ENCODE measurements at regions not wholly inside any gene's neighbourhood (a gene's known extent, or its start where the extent isn't known, plus 50 kb on each side); places are given as distances from the start of the nearest gene placed in this dataset.
A peak's percentile ranks its signal among the peaks of the same experiment; 100 is the strongest.

GRCh38 chr10:2011106-2011716 is 273.9 kb upstream of the ADARB2 start:
- peak in 2 of 4 donors; percentile 10 to 13 for DNase-seq (ENCODE audit: low read depth in 4 of 4, low spot score in 2 of 4)

GRCh38 chr10:2005546-2005945 is 268.2 kb upstream of the ADARB2 start:
- DNase-seq (ENCODE audit: low read depth in 4 of 4, low spot score in 2 of 4), result no peak

GRCh38 chr10:1992930-1993329 is 255.6 kb upstream of the ADARB2 start:
- DNase-seq (ENCODE audit: low read depth in 4 of 4, low spot score in 2 of 4), result no peak

GRCh38 chr10:1989090-1989489 is 251.8 kb upstream of the ADARB2 start:
- no peak for DNase-seq (ENCODE audit: low read depth in 4 of 4, low spot score in 2 of 4)

- DNase-seq (ENCODE audit: low read depth in 4 of 4, low spot score in 2 of 4), result no peak
Observed at GRCh38 chr10:1981976-1982375, 244.7 kb upstream of the ADARB2 start.

GRCh38 chr10:1980459-1980858 is 243.1 kb upstream of the ADARB2 start:
- DNase-seq (ENCODE audit: low read depth in 4 of 4, low spot score in 2 of 4), result no peak

GRCh38 chr10:1978584-1978983 is 241.3 kb upstream of the ADARB2 start:
- no peak for DNase-seq (ENCODE audit: low read depth in 4 of 4, low spot score in 2 of 4)

GRCh38 chr10:1977461-1977860 is 240.1 kb upstream of the ADARB2 start:
- DNase-seq (ENCODE audit: low read depth in 4 of 4, low spot score in 2 of 4), result no peak

GRCh38 chr10:1972406-1972805 is 235.1 kb upstream of the ADARB2 start:
- DNase-seq (ENCODE audit: low read depth in 4 of 4, low spot score in 2 of 4), result no peak

- peak in 1 of 4 donors; percentile 6 for DNase-seq (ENCODE audit: low read depth in 4 of 4, low spot score in 2 of 4)
Observed at GRCh38 chr10:1968257-1969033, 231.1 kb upstream of the ADARB2 start.

GRCh38 chr10:1966712-1967376 is 229.5 kb upstream of the ADARB2 start:
- DNase-seq (ENCODE audit: low read depth in 4 of 4, low spot score in 2 of 4), result no peak

- no peak for DNase-seq (ENCODE audit: low read depth in 4 of 4, low spot score in 2 of 4)
Observed at GRCh38 chr10:1964476-1964875, 227.2 kb upstream of the ADARB2 start.

GRCh38 chr10:1963341-1963740 is 226.0 kb upstream of the ADARB2 start:
- DNase-seq (ENCODE audit: low read depth in 4 of 4, low spot score in 2 of 4), result no peak

- no peak for DNase-seq (ENCODE audit: low read depth in 4 of 4, low spot score in 2 of 4)
Observed at GRCh38 chr10:1961989-1962388, 224.7 kb upstream of the ADARB2 start.

- no peak for DNase-seq (ENCODE audit: low read depth in 4 of 4, low spot score in 2 of 4)
Observed at GRCh38 chr10:1960982-1961381, 223.7 kb upstream of the ADARB2 start.

GRCh38 chr10:1957057-1957456 is 219.7 kb upstream of the ADARB2 start:
- DNase-seq (ENCODE audit: low read depth in 4 of 4, low spot score in 2 of 4), result no peak

- DNase-seq (ENCODE audit: low read depth in 4 of 4, low spot score in 2 of 4), result no peak
Observed at GRCh38 chr10:1954300-1954699, 217.0 kb upstream of the ADARB2 start.

GRCh38 chr10:1952126-1953095 is 215.1 kb upstream of the ADARB2 start:
- DNase-seq (ENCODE audit: low read depth in 4 of 4, low spot score in 2 of 4), result no peak

- DNase-seq (ENCODE audit: low read depth in 4 of 4, low spot score in 2 of 4), result no peak
Observed at GRCh38 chr10:1950803-1951495, 213.6 kb upstream of the ADARB2 start.

- DNase-seq (ENCODE audit: low read depth in 4 of 4, low spot score in 2 of 4), result no peak
Observed at GRCh38 chr10:1947464-1948003, 210.2 kb upstream of the ADARB2 start.
